ENCODE measurements at regions not wholly inside any gene's neighbourhood (a gene's known extent, or its start where the extent isn't known, plus 50 kb on each side); places are given as distances from the start of the nearest gene placed in this dataset.

DNA sequence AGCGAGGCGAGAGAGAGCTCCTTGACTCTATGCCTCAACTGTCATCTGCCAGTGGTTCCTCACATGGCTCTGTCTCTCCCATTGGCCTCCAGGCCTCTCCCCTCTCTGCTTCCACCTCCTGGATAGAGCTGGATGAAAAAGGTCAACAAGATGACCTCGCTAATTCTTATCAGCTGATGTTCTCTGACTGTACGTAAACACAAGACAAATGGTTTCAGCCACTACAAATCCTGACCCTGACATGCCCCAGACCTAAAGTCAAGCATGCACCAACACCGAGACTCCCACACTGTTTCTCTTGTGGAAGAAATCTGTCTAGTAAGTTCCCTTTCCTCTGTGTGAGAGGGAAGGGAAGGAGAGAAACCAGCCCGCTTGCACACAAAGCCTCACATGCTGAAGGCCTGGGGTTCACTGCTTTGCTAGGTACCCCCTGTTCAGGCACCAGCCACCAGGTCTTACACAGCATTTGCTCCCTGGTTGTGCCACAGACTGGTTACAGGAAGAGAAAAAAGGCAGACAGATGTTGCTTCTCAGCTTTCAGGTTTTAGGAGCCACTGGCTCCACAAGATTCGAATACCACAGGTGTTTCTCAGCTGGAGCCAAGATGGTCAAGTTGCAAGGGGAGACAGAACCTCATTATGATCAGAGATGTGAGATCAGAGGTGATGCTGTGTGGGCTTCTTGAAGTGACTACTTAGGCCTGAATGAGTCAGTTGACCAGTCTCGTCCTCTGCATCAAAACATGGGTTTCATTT, 592.5 kb downstream of the CCDC171 start:
- Mint-ChIP-seq H3K4me3 (no peak overlapping the region), H3K27ac (no peak overlapping the region), H3K27me3 (ENCODE audit: low read depth) (no peaks in the 10 kb centered on the region), H3K36me3 (no peaks in the 10 kb centered on the region), H3K4me1 (peaks cover 5% of the 10 kb centered on the region), H3K9me3 (peaks cover 7% of the 10 kb centered on the region)
- TF ChIP-seq ZNF317 (CRISPR knock-in tag; IDR thresholded peaks at IDR 0.05; ENCODE audit: borderline replicate concordance, low read depth) = no peak
- no peak for TF ChIP-seq GRHL2 (CRISPR knock-in tag; IDR thresholded peaks at IDR 0.05; ENCODE audit: insufficient replicate concordance, severe bottlenecking)
- TF ChIP-seq FOXK1 (CRISPR knock-in tag; IDR thresholded peaks at IDR 0.05) = no peak
- TF ChIP-seq, protein P1, sequence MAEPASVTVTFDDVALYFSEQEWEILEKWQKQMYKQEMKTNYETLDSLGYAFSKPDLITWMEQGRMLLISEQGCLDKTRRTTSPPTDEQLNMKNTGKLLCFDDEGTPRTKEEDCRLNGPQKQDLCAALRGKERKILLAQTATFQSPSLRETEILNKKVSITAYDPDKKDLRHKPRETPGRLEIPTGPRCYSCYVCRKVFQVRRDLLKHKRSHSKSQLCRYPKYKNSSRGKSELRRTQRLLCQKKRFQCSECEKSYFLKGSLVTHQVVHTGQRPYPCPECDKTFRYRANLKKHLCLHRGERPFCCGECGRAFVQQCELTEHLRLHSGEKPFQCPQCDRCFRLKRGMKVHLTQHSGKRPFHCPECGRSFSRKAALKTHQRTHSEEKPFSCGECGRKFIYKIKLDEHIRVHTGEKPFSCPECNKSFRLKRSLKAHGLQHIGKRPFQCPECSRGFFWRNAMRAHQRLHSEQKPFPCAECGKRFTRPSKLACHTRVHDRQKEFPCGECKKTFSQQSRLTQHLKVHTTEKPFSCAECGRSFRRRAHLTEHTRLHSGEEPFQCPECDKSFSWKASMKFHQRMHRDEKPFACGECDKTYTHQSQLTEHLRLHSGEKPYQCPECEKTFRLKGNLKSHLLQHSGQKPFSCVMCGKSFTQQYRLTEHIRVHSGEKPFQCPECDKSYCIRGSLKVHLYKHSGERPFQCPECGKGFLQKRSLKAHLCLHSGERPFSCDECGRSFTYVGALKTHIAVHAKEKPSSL (CRISPR knock-in tag; conservative IDR thresholded peaks at IDR 0.05) = no peak
- no peak for TF ChIP-seq ZNF219 (CRISPR knock-in tag; IDR thresholded peaks at IDR 0.05; ENCODE audit: borderline replicate concordance)
- no peak for TF ChIP-seq MXD4 (CRISPR knock-in tag; IDR thresholded peaks at IDR 0.05; ENCODE audit: borderline replicate concordance)
- no peak for TF ChIP-seq RELA (CRISPR knock-in tag; IDR thresholded peaks at IDR 0.05; ENCODE audit: borderline replicate concordance)
- no peak for TF ChIP-seq E2F4 (CRISPR knock-in tag; IDR thresholded peaks at IDR 0.05; ENCODE audit: borderline replicate concordance, low read depth)
- ATAC-seq = no peak
- ChIA-PET POLR2A (no interaction called here), CTCF (interaction anchor here (0.9 to 1.2 kb wide), 2 partner anchors 9 to 12 kb away, joined by 4 read pairs; no protein-coding TSS in a partner anchor)
- DNase-seq (ENCODE audit: low spot score) = no peak

- ATAC-seq (no peak), DNase-seq (ENCODE audit: low spot score) (no peak)
- Mint-ChIP-seq H3K4me3 (no peak overlapping the region), H3K4me1 (peaks cover 5% of the 10 kb centered on the region), H3K36me3 (no peaks in the 10 kb centered on the region), H3K9me3 (peaks cover 7% of the 10 kb centered on the region), H3K27me3 (ENCODE audit: low read depth) (peaks cover 4% of the 10 kb centered on the region), H3K27ac (no peak overlapping the region)
- CTCF ChIA-PET = no interaction called here
- POLR2A ChIA-PET = no interaction called here
- TF ChIP-seq CREB1 (CRISPR knock-in tag; IDR thresholded peaks at IDR 0.05) (no peak), AFF4 (CRISPR knock-in tag; IDR thresholded peaks at IDR 0.05; ENCODE audit: borderline replicate concordance) (no peak), ZNF416 (CRISPR knock-in tag; IDR thresholded peaks at IDR 0.05) (no peak), USF1 (CRISPR knock-in tag; IDR thresholded peaks at IDR 0.05) (no peak)
- TF ChIP-seq, protein P2, sequence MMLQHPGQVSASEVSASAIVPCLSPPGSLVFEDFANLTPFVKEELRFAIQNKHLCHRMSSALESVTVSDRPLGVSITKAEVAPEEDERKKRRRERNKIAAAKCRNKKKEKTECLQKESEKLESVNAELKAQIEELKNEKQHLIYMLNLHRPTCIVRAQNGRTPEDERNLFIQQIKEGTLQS (CRISPR knock-in tag; conservative IDR thresholded peaks at IDR 0.05) = no peak
- TF ChIP-seq, protein P3, sequence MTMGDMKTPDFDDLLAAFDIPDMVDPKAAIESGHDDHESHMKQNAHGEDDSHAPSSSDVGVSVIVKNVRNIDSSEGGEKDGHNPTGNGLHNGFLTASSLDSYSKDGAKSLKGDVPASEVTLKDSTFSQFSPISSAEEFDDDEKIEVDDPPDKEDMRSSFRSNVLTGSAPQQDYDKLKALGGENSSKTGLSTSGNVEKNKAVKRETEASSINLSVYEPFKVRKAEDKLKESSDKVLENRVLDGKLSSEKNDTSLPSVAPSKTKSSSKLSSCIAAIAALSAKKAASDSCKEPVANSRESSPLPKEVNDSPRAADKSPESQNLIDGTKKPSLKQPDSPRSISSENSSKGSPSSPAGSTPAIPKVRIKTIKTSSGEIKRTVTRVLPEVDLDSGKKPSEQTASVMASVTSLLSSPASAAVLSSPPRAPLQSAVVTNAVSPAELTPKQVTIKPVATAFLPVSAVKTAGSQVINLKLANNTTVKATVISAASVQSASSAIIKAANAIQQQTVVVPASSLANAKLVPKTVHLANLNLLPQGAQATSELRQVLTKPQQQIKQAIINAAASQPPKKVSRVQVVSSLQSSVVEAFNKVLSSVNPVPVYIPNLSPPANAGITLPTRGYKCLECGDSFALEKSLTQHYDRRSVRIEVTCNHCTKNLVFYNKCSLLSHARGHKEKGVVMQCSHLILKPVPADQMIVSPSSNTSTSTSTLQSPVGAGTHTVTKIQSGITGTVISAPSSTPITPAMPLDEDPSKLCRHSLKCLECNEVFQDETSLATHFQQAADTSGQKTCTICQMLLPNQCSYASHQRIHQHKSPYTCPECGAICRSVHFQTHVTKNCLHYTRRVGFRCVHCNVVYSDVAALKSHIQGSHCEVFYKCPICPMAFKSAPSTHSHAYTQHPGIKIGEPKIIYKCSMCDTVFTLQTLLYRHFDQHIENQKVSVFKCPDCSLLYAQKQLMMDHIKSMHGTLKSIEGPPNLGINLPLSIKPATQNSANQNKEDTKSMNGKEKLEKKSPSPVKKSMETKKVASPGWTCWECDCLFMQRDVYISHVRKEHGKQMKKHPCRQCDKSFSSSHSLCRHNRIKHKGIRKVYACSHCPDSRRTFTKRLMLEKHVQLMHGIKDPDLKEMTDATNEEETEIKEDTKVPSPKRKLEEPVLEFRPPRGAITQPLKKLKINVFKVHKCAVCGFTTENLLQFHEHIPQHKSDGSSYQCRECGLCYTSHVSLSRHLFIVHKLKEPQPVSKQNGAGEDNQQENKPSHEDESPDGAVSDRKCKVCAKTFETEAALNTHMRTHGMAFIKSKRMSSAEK (CRISPR knock-in tag; IDR thresholded peaks at IDR 0.05; ENCODE audit: borderline replicate concordance) = no peak
- TF ChIP-seq, protein P4, sequence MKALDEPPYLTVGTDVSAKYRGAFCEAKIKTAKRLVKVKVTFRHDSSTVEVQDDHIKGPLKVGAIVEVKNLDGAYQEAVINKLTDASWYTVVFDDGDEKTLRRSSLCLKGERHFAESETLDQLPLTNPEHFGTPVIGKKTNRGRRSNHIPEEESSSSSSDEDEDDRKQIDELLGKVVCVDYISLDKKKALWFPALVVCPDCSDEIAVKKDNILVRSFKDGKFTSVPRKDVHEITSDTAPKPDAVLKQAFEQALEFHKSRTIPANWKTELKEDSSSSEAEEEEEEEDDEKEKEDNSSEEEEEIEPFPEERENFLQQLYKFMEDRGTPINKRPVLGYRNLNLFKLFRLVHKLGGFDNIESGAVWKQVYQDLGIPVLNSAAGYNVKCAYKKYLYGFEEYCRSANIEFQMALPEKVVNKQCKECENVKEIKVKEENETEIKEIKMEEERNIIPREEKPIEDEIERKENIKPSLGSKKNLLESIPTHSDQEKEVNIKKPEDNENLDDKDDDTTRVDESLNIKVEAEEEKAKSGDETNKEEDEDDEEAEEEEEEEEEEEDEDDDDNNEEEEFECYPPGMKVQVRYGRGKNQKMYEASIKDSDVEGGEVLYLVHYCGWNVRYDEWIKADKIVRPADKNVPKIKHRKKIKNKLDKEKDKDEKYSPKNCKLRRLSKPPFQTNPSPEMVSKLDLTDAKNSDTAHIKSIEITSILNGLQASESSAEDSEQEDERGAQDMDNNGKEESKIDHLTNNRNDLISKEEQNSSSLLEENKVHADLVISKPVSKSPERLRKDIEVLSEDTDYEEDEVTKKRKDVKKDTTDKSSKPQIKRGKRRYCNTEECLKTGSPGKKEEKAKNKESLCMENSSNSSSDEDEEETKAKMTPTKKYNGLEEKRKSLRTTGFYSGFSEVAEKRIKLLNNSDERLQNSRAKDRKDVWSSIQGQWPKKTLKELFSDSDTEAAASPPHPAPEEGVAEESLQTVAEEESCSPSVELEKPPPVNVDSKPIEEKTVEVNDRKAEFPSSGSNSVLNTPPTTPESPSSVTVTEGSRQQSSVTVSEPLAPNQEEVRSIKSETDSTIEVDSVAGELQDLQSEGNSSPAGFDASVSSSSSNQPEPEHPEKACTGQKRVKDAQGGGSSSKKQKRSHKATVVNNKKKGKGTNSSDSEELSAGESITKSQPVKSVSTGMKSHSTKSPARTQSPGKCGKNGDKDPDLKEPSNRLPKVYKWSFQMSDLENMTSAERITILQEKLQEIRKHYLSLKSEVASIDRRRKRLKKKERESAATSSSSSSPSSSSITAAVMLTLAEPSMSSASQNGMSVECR (CRISPR knock-in tag; IDR thresholded peaks at IDR 0.05; ENCODE audit: borderline replicate concordance) = no peak
Observed at GRCh38 chr9:16147726-16148125, 594.9 kb downstream of the CCDC171 start.
